GM23338 (cell line): ENCODE measurements at regions not wholly inside any gene's neighbourhood (a gene's known extent, or its start where the extent isn't known, plus 50 kb on each side); places are given as distances from the start of the nearest gene placed in this dataset.

Experiments used
- ATAC-seq: fragments of 200-7000 bp; cut with Tn5 transposase; 3 replicates; pipeline ENCODE4 v1.9.1; 2020
- DNase-seq: peaks from one replicate; pipeline ENCODE4 v3.0.0-alpha.2; 2015; ENCODE audit warnings: low spot score
- H2AFZ ChIP-seq: fragments of 200-600 bp; sonication (generic); 2 replicates; pipeline ENCODE4 v1.8.0; 2016; ENCODE audit warnings: antibody characterized with exemption, mild to moderate bottlenecking, moderate library complexity
- H3F3A ChIP-seq: fragments of 200-600 bp; sonication (generic); replicated peaks from 2 replicates; pipeline ENCODE4 v1.8.0; 2017; ENCODE audit warnings: antibody characterized with exemption, mixed run types, low read depth
- H3K27ac ChIP-seq: fragments of 200-600 bp; sonication (generic); 2 replicates; pipeline ENCODE4 v1.6.1; 2016; ENCODE audit warnings: low read depth
- H3K27me3 ChIP-seq: fragments of 200-600 bp; sonication (generic); 2 replicates; pipeline ENCODE4 v1.8.0; 2016; ENCODE audit warnings: mild to moderate bottlenecking, mixed run types, moderate library complexity; ENCODE audit not compliant: insufficient read depth
- H3K36me3 ChIP-seq: fragments of 200-600 bp; sonication (generic); 2 replicates; pipeline ENCODE4 v1.8.0; 2016; ENCODE audit warnings: mild to moderate bottlenecking; ENCODE audit not compliant: insufficient read depth
- H3K4me1 ChIP-seq: fragments of 200-600 bp; sonication (generic); 2 replicates; pipeline ENCODE4 v1.8.0; 2016; ENCODE audit warnings: mild to moderate bottlenecking, moderate library complexity; ENCODE audit not compliant: insufficient read depth
- H3K4me2 ChIP-seq: fragments of 200-600 bp; sonication (generic); 2 replicates; pipeline ENCODE4 v1.7.1; 2017; ENCODE audit warnings: mixed run types
- H3K4me3 ChIP-seq: fragments of 200-600 bp; sonication (generic); 2 replicates; pipeline ENCODE4 v1.6.1; 2016; ENCODE audit warnings: mixed run types
- H3K79me2 ChIP-seq: fragments of 200-600 bp; sonication (generic); replicated peaks from 2 replicates; pipeline ENCODE4 v1.8.0; 2017; ENCODE audit warnings: mild to moderate bottlenecking; ENCODE audit not compliant: insufficient read depth
- H3K9me2 ChIP-seq: fragments of 200-600 bp; sonication (generic); 2 replicates; pipeline ENCODE4 v1.8.0; 2017; ENCODE audit not compliant: insufficient read depth
- H4K20me1 ChIP-seq: fragments of 200-600 bp; sonication (generic); replicated peaks from 2 replicates; pipeline ENCODE4 v1.8.0; 2017; ENCODE audit warnings: mild to moderate bottlenecking; ENCODE audit not compliant: insufficient read depth
- H3K27ac Mint-ChIP-seq: 2 replicates; pipeline ENCODE4 v1.8.0; 2020; ENCODE audit warnings: inconsistent platforms, mild to moderate bottlenecking, moderate library complexity, mixed read lengths
- H3K27me3 Mint-ChIP-seq: 3 replicates; pipeline ENCODE4 v1.8.0; 2022; ENCODE audit warnings: low read depth, mild to moderate bottlenecking, moderate library complexity, mixed read lengths, inconsistent platforms; ENCODE audit not compliant: insufficient read depth, poor library complexity
- H3K36me3 Mint-ChIP-seq: 3 replicates; pipeline ENCODE4 v1.8.0; 2021; ENCODE audit warnings: low read depth, mild to moderate bottlenecking, inconsistent platforms, moderate library complexity, mixed read lengths
- H3K4me1 Mint-ChIP-seq: 3 replicates; pipeline ENCODE4 v1.8.0; 2020; ENCODE audit warnings: mild to moderate bottlenecking, inconsistent platforms, mixed read lengths
- H3K4me3 Mint-ChIP-seq: 3 replicates; pipeline ENCODE4 v1.8.0; 2021; ENCODE audit warnings: moderate library complexity, mild to moderate bottlenecking, inconsistent platforms, mixed read lengths
- H3K9me3 Mint-ChIP-seq: 3 replicates; pipeline ENCODE4 v1.8.0; 2020; ENCODE audit warnings: moderate library complexity, mild to moderate bottlenecking, inconsistent platforms, mixed read lengths
- CREB1 ChIP-seq: fragments of 250-450 bp; sonication (Bioruptor Pico); IDR thresholded peaks from 2 replicates; pipeline ENCODE4 v1.5.0; 2020; ENCODE audit warnings: low read depth, mild to moderate bottlenecking, moderate library complexity
- CTCF ChIP-seq, 2 experiments: fragments of 200-600 bp in 1 of 2; sonication (generic) in 1 of 2; conservative IDR thresholded peaks; 2 replicates each; pipeline versions ENCODE4 v1.5.1 to v1.6.1; 2016 to 2017; ENCODE audit warnings: antibody characterized with exemption in 2 of 2, low read depth in 2 of 2, mild to moderate bottlenecking in 2 of 2, moderate library complexity in 1 of 2
- ETS1 ChIP-seq: IDR thresholded peaks from 2 replicates; pipeline ENCODE4 v1.6.1; 2016; ENCODE audit warnings: antibody characterized with exemption
- EZH2 ChIP-seq: fragments of 200-600 bp; sonication (generic); IDR thresholded peaks from one replicate; pipeline ENCODE4 v1.8.0; 2017; ENCODE audit warnings: antibody characterized with exemption, mild to moderate bottlenecking, low read depth; ENCODE audit not compliant: unreplicated experiment
- EZH2phosphoT487 ChIP-seq: fragments of 200-600 bp; sonication (generic); IDR thresholded peaks from one replicate; pipeline ENCODE4 v1.8.1; 2018; ENCODE audit warnings: antibody characterized with exemption; ENCODE audit not compliant: unreplicated experiment
- JUNB ChIP-seq: IDR thresholded peaks from one replicate; pipeline ENCODE4 v1.6.1; 2016; ENCODE audit warnings: antibody characterized with exemption; ENCODE audit not compliant: unreplicated experiment
- NANOG ChIP-seq: IDR thresholded peaks from 2 replicates; pipeline ENCODE4 v1.6.1; 2016; ENCODE audit warnings: antibody characterized with exemption, borderline replicate concordance
- POLR2AphosphoS5 ChIP-seq: IDR thresholded peaks from 2 replicates; pipeline ENCODE4 v1.6.1; 2016; ENCODE audit warnings: antibody characterized with exemption, low read depth
- STAT1 ChIP-seq: IDR thresholded peaks from one replicate; pipeline ENCODE4 v1.6.1; 2016; ENCODE audit warnings: antibody characterized with exemption; ENCODE audit not compliant: unreplicated experiment
- ZNF114 ChIP-seq: fragments of 250-450 bp; sonication (Bioruptor Pico); IDR thresholded peaks from 2 replicates; pipeline ENCODE4 v1.5.0; 2020; ENCODE audit warnings: mild to moderate bottlenecking, moderate library complexity
- ZNF331 ChIP-seq: fragments of 250-450 bp; sonication (Bioruptor Pico); IDR thresholded peaks from 2 replicates; pipeline ENCODE4 v1.5.0; 2020; ENCODE audit warnings: low read depth, mild to moderate bottlenecking, moderate library complexity
- ZNF462 ChIP-seq: fragments of 250-450 bp; sonication (Bioruptor Pico); IDR thresholded peaks from 2 replicates; pipeline ENCODE4 v1.5.0; 2020; ENCODE audit warnings: mild to moderate bottlenecking, moderate library complexity

GRCh38 chr6:132220800-132221199, 180.5 kb downstream of the MOXD1 start (continued):
- TF ChIP-seq CTCF (conservative IDR thresholded peaks at IDR 0.05; ENCODE audit: low read depth in 2 of 2): no peak
- TF ChIP-seq EZH2: no peak
- TF ChIP-seq NANOG: no peak
- no peak for TF ChIP-seq STAT1
- no peak for TF ChIP-seq JUNB

- TF ChIP-seq ETS1 (no peak), CTCF (conservative IDR thresholded peaks at IDR 0.05; ENCODE audit: low read depth in 2 of 2) (no peak), ZNF331 (no peak), CREB1 (CRISPR knock-in tag) (no peak), ZNF114 (CRISPR knock-in tag) (no peak), STAT1 (no peak), EZH2 (no peak), ZNF462 (CRISPR knock-in tag) (no peak), POLR2AphosphoS5 (no peak), EZH2phosphoT487 (no peak)
- Histone ChIP-seq H3K4me1 (no peaks in the 10 kb centered on the region), H3K79me2 (no peaks in the 10 kb centered on the region), H4K20me1 (no peaks in the 10 kb centered on the region), H3K9me2 (no peaks in the 10 kb centered on the region), H3K4me2 (no peak overlapping the region), H3K36me3 (no peaks in the 10 kb centered on the region), H3K27ac (no peak overlapping the region), H3K4me3 (no peak overlapping the region), H2AFZ (no peak overlapping the region), H3F3A (no peaks in the 10 kb centered on the region), H3K27me3 (no peaks in the 10 kb centered on the region)
- ATAC-seq (no peak), DNase-seq (no peak)
- Mint-ChIP-seq H3K4me3 (no peak overlapping the region), H3K36me3 (peaks cover 5% of the 10 kb centered on the region), H3K4me1 (no peaks in the 10 kb centered on the region), H3K9me3 (peaks cover 6% of the 10 kb centered on the region), H3K27ac (no peak overlapping the region), H3K27me3 (no peaks in the 10 kb centered on the region)
Measured at GRCh38 chr6:132219901-132220300, 181.4 kb downstream of the MOXD1 start.
